Lower leg skin (tissue), 4 donors: ENCODE measurements at regions not wholly inside any gene's neighbourhood (a gene's known extent, or its start where the extent isn't known, plus 50 kb on each side); places are given as distances from the start of the nearest gene placed in this dataset.

Experiments used
- DNase-seq, 2 donors: peaks; one replicate each; pipeline ENCODE4 v3.0.0-alpha.2; 2019; ENCODE audit warnings: low spot score in 2 of 2
- H3K4me3 ChIP-seq: fragments of 200-600 bp; sonication (generic); 2 replicates; pipeline ENCODE4 v1.5.1; 2017; ENCODE audit warnings: mild to moderate bottlenecking, low read depth; ENCODE audit not compliant: poor library complexity, severe bottlenecking
- POLR2A ChIP-seq, 2 donors: fragments of 450-650 bp; IDR thresholded peaks; one replicate each; pipeline ENCODE4 v1.6.1; 2016 to 2017; ENCODE audit warnings: antibody characterized with exemption in 2 of 2, mild to moderate bottlenecking in 1 of 2, moderate library complexity in 1 of 2
- WGBS, 2 donors: methylation state at CpG; one replicate each; pipeline ENCODE4 v1.1.5; 2018; 5-methylcytosine and 5-hydroxymethylcytosine counted together
- intact Hi-C: fragments of 100-400 bp; cut with DNase I; formaldehyde crosslinking; loops from one replicate; pipeline ENCODE4 v1.15.0; 2023; ENCODE audit warnings: low total_unique reads
- TF ChIP-seq, protein P1 (sequence below), 3 donors: fragments of 450-650 bp; IDR thresholded peaks; one replicate each; pipeline ENCODE4 v1.5.1; 2016; ENCODE audit warnings: antibody characterized with exemption in 3 of 3, mild to moderate bottlenecking in 3 of 3, moderate library complexity in 2 of 3

DNA sequence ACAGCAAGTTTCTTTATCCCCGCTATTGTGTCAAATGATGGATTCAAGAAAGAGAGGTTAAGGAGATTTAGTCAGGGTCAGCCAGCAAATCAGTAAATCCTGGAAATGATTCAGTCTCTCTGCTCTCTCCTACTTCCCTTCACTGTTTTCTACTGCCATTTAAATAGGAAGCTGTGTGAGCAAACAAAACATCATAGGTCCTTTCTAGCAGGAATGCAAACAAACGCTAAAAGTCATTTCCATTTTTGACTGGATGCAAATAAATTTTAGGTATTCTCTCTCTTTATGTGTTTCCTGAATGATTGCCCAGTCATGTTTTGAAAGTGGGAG, 299.4 kb upstream of the RORA start:
- no peak for TF ChIP-seq POLR2A (IDR thresholded peaks at IDR 0.05)
- TF ChIP-seq, protein P1, sequence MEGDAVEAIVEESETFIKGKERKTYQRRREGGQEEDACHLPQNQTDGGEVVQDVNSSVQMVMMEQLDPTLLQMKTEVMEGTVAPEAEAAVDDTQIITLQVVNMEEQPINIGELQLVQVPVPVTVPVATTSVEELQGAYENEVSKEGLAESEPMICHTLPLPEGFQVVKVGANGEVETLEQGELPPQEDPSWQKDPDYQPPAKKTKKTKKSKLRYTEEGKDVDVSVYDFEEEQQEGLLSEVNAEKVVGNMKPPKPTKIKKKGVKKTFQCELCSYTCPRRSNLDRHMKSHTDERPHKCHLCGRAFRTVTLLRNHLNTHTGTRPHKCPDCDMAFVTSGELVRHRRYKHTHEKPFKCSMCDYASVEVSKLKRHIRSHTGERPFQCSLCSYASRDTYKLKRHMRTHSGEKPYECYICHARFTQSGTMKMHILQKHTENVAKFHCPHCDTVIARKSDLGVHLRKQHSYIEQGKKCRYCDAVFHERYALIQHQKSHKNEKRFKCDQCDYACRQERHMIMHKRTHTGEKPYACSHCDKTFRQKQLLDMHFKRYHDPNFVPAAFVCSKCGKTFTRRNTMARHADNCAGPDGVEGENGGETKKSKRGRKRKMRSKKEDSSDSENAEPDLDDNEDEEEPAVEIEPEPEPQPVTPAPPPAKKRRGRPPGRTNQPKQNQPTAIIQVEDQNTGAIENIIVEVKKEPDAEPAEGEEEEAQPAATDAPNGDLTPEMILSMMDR (IDR thresholded peaks at IDR 0.05): no peak
- intact Hi-C loops: no loop called here
- H3K4me3 ChIP-seq: no peak overlapping the region
- no peak for DNase-seq
- 50% methylated on average over 2 of the region's 2 CpGs for WGBS, 2 donors

DNA sequence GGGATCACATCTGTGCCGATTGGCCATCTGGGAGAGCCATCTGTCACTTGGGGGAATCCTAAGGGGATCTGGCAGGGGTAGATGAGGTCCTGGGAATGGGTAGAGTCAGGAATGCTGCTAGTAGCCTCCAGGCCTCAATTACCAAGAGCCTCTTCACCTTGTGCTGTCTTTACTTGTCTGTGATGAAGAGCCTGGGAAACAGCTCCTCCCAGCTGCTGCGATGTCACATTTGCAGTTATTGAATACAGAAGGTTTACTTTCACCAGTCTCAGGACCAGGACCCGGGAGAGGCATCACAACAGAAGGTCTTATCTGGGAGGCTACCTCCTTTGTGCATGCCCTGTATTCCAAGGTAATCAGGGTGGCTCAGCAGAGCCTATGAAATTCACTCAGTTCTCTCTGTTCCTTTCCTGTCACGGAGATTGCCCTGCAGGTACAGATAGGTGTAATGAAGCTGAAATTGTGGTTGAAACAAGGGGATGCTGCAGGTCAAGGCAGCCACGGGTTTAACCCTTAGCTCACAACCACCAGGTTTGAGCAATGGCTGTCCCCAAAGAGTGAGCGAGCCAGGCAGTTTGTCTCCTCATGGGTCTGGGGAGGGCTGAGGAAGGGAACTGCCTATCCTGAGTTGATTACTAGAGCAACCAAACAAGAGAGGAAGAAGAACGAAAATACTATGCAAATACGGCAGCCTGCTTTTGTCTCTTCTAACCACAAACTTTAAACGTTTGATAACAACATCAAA, 298.9 kb upstream of the RORA start:
- no peak overlapping the region for H3K4me3 ChIP-seq
- no peak for DNase-seq
- 54 to 58% methylated on average over 9 of the region's 9 CpGs for WGBS, 2 donors
- intact Hi-C loops: no loop called here
- no peak for TF ChIP-seq POLR2A (IDR thresholded peaks at IDR 0.05)
- TF ChIP-seq, protein P1 (IDR thresholded peaks at IDR 0.05): no peak

DNA sequence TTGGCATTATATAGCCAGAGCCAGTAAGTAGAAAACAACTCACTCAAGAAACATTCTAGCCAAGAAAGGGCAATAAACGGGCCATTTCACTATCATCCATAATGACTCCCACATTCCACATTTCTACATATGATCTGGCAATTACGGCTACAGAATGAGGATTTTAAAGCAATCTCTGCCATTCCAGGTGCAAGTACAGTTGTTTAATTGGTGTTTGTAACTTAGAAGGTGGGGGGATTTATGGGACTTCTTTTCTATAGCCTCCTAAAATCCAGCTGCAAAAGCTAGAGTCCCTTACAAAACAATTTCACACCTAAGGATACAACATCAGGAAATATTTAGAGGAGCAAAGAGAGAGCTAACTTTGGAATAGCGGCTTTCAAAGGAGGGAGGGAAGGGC, 295.4 kb upstream of the RORA start:
- intact Hi-C loops: no loop called here

DNA sequence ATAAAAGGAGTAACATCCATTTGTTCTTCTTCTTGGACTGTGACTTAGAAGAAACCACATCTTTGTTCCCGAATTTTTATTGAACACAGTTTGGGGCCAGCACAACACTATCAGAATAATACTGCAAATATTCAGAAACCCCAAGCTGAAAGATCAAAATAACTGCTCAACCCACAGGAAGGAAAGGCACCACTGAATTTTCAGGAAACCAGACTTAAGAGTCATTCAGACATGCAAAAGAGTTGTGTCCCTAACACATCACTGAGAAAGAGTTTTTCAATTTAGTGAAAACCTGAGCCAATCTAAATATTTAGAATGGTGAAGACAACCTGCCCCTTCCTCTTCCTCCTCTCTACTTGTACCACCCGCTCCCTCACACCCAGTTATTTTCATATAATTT, 295.0 kb upstream of the RORA start:
- no peak overlapping the region for H3K4me3 ChIP-seq
- intact Hi-C loops: no loop called here
- WGBS, 2 donors: 53 to 61% methylated on average over 2 of the region's 2 CpGs
- no peak for DNase-seq
- TF ChIP-seq POLR2A (IDR thresholded peaks at IDR 0.05): no peak

More for the DNA sequence above, 295.4 kb upstream of the RORA start:
- DNase-seq: no peak
- H3K4me3 ChIP-seq: no peak overlapping the region
- TF ChIP-seq POLR2A (IDR thresholded peaks at IDR 0.05): no peak
- TF ChIP-seq, protein P1 (IDR thresholded peaks at IDR 0.05): no peak
- 48 to 58% methylated on average over 3 of the region's 3 CpGs for WGBS, 2 donors

DNA sequence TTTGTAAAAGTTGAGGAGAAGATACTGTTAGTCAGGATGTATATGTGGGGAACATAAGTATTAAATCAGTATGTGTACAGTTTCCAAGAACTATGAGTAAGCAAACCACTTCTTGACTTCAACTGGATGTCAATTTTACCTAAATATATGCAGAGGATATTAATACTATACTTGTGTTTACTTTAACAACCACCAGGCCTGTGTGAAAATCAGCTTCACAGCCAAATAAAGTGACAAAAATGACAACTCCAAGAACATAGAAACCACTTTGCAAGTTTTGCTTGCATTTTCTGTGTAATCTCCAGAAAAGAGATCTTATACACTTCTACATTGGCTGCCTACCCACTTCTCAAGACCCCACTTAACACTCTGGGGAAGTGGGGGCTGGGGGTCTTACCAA, 293.3 kb upstream of the RORA start:
- H3K4me3 ChIP-seq: no peak overlapping the region
- intact Hi-C loops: no loop called here
- TF ChIP-seq POLR2A (IDR thresholded peaks at IDR 0.05): no peak
- TF ChIP-seq, protein P1 (IDR thresholded peaks at IDR 0.05): no peak
- no peak for DNase-seq

DNA sequence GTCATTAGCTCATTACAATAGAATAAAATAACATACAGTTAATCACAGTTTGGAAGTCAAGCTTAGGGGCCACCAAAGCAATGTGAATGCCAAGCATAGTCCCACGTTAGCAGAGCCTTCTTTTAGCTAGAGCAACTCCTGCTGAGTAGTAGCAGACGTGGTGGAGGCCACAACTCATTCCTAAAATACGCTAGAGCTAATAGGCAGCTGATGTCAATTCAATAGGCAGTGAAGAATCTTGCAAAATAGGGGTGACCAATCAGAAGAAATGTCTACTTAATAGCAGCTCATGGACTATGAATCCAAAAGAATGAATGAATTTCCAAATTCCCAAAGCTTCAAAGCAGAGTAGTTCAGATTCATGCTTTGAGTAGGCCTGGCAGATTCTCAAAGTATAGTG, 292.9 kb upstream of the RORA start:
- H3K4me3 ChIP-seq: no peak overlapping the region
- no peak for TF ChIP-seq POLR2A (IDR thresholded peaks at IDR 0.05)
- TF ChIP-seq, protein P1 (IDR thresholded peaks at IDR 0.05): no peak
- intact Hi-C loops: no loop called here
- 31 to 34% methylated on average over 3 of the region's 3 CpGs for whole genome bisulfite sequencing, 2 donors
- no peak for DNase-seq
